ENCODE measurements at regions not wholly inside any gene's neighbourhood (a gene's known extent, or its start where the extent isn't known, plus 50 kb on each side); places are given as distances from the start of the nearest gene placed in this dataset.

GRCh38 chr7:45235905-45236304 is 78.3 kb downstream of the RAMP3 start:
- no peak for DNase-seq (ENCODE audit: low read depth)
- Histone ChIP-seq H3K36me3 (ENCODE audit: control insufficient read depth, insufficient read depth, low read length) (no peaks in the 10 kb centered on the region), H3K27me3 (ENCODE audit: control insufficient read depth, insufficient read depth, low read length) (peaks cover 4% of the 10 kb centered on the region), H3K4me3 (ENCODE audit: low read depth, low read length) (no peak overlapping the region)
- ChIA-PET CTCF (no interaction called here), POLR2A (no interaction called here)
- TF ChIP-seq CTCF (IDR thresholded peaks at IDR 0.05; ENCODE audit: insufficient read depth, low read depth, low read length) = no peak

- ChIA-PET POLR2A (no interaction called here), CTCF (interaction anchor here (1.6 kb wide), 1 partner anchor 22 kb away, joined by 6 read pairs; no protein-coding TSS in a partner anchor)
- no peak overlapping the region for H3K4me3 ChIP-seq (ENCODE audit: low read depth, low read length)
- no peak for TF ChIP-seq CTCF (IDR thresholded peaks at IDR 0.05; ENCODE audit: insufficient read depth, low read depth, low read length)
- no peaks in the 10 kb centered on the region for H3K36me3 ChIP-seq (ENCODE audit: control insufficient read depth, insufficient read depth, low read length)
- H3K27me3 ChIP-seq (ENCODE audit: control insufficient read depth, insufficient read depth, low read length) = peaks cover 4% of the 10 kb centered on the region
- peak; percentile 4 for DNase-seq (ENCODE audit: low read depth)
Measured at GRCh38 chr7:45236666-45237065, 79.1 kb downstream of the RAMP3 start.

DNA sequence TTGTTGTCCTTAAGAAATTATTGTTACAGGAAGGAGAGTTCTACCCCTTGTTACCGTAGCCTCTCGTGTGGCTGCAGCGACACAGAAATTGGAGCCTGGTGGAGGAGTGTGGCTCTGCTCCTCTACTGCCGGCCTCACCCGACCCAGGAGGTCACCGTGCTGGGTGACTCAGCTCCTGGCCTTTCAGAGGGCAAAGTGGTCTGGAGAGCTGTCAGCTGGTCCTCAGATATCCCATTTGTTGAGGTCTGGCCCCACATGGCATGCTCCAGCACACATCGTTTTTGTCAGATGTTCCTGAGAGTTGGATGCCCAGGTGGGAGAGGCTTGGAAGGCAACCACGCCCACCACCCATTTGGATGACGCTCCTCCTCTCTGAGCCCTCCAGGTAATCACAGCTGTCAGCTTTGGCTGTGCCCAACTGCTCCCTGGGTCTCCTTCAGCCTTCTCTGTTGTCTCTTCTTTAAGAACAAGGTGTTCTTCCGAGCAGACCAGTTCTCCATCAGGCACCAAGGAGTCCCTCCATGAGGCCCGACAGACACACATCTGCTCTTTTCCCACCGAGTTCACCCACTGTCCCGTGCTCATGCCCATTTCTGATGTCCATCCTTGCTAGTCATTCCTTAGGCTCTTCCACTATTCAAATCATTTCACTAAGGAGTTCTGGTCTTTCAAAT is 80.3 kb downstream of the RAMP3 start:
- H3K4me3 ChIP-seq (ENCODE audit: low read depth, low read length) = no peak overlapping the region
- ChIA-PET CTCF (interaction anchor here (1.6 kb wide), 1 partner anchor 21 kb away, joined by 6 read pairs; no protein-coding TSS in a partner anchor), POLR2A (no interaction called here)
- TF ChIP-seq CTCF (IDR thresholded peaks at IDR 0.05; ENCODE audit: insufficient read depth, low read depth, low read length) = no peak
- no peaks in the 10 kb centered on the region for H3K36me3 ChIP-seq (ENCODE audit: control insufficient read depth, insufficient read depth, low read length)
- peaks cover 5% of the 10 kb centered on the region for H3K27me3 ChIP-seq (ENCODE audit: control insufficient read depth, insufficient read depth, low read length)
- DNase-seq (ENCODE audit: low read depth) = no peak

DNA sequence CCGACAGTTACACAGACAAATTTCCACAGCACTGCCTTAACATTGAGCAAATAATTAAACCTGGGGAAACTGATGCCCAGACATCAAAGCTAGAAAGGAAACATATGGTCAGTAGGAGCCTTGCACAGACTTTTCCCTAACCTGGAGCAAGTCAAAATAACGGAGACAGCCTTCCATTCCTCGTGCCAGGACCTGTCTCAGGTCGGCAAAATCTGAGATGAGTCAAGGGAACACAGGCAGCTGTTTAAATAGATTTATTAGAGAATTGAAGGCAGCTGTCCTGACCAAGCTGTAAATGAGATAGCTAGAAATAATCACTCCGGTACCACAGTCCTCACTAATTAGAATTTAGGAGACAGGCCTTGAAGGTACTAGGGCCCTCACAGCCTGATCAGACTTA is 81.2 kb downstream of the RAMP3 start:
- no peak overlapping the region for H3K4me3 ChIP-seq (ENCODE audit: low read depth, low read length)
- TF ChIP-seq CTCF (IDR thresholded peaks at IDR 0.05; ENCODE audit: insufficient read depth, low read depth, low read length) = no peak
- no peaks in the 10 kb centered on the region for H3K36me3 ChIP-seq (ENCODE audit: control insufficient read depth, insufficient read depth, low read length)
- no peak for DNase-seq (ENCODE audit: low read depth)
- H3K27me3 ChIP-seq (ENCODE audit: control insufficient read depth, insufficient read depth, low read length) = peaks cover 2% of the 10 kb centered on the region
- ChIA-PET POLR2A (no interaction called here), CTCF (interaction anchor here (1.6 kb wide), 1 partner anchor 22 kb away, joined by 5 read pairs; no protein-coding TSS in a partner anchor)

GRCh38 chr7:45239486-45239885 is 81.9 kb downstream of the RAMP3 start:
- CTCF ChIA-PET = interaction anchor here (1.6 kb wide), 1 partner anchor 21 kb away, joined by 5 read pairs; no protein-coding TSS in a partner anchor
- Histone ChIP-seq H3K27me3 (ENCODE audit: control insufficient read depth, insufficient read depth, low read length) (peaks cover 2% of the 10 kb centered on the region), H3K36me3 (ENCODE audit: control insufficient read depth, insufficient read depth, low read length) (no peaks in the 10 kb centered on the region), H3K4me3 (ENCODE audit: low read depth, low read length) (no peak overlapping the region)
- no peak for TF ChIP-seq CTCF (IDR thresholded peaks at IDR 0.05; ENCODE audit: insufficient read depth, low read depth, low read length)
- POLR2A ChIA-PET = no interaction called here
- DNase-seq (ENCODE audit: low read depth) = peak; percentile 2
